ENCODE measurements at regions not wholly inside any gene's neighbourhood (a gene's known extent, or its start where the extent isn't known, plus 50 kb on each side); places are given as distances from the start of the nearest gene placed in this dataset.

- TF ChIP-seq, protein P1, sequence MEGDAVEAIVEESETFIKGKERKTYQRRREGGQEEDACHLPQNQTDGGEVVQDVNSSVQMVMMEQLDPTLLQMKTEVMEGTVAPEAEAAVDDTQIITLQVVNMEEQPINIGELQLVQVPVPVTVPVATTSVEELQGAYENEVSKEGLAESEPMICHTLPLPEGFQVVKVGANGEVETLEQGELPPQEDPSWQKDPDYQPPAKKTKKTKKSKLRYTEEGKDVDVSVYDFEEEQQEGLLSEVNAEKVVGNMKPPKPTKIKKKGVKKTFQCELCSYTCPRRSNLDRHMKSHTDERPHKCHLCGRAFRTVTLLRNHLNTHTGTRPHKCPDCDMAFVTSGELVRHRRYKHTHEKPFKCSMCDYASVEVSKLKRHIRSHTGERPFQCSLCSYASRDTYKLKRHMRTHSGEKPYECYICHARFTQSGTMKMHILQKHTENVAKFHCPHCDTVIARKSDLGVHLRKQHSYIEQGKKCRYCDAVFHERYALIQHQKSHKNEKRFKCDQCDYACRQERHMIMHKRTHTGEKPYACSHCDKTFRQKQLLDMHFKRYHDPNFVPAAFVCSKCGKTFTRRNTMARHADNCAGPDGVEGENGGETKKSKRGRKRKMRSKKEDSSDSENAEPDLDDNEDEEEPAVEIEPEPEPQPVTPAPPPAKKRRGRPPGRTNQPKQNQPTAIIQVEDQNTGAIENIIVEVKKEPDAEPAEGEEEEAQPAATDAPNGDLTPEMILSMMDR (IDR thresholded peaks at IDR 0.05): peak in 1 of 7 experiments; percentile 1
- no peak for TF ChIP-seq POLR2AphosphoS5 (IDR thresholded peaks at IDR 0.05)
- no peak for TF ChIP-seq POLR2A (IDR thresholded peaks at IDR 0.05)
Observed at GRCh38 chr3:31448882-31449243, 83.9 kb upstream of the STT3B start.

All from stomach (tissue), 4 donors.